Transverse colon (tissue), 4 donors: ENCODE measurements at regions not wholly inside any gene's neighbourhood (a gene's known extent, or its start where the extent isn't known, plus 50 kb on each side); places are given as distances from the start of the nearest gene placed in this dataset.
"Not testable (repeated sequence)": the region's sequence is repeated elsewhere in the genome, so short reads cannot be mapped to it uniquely, and the experiment has no call there.

Source experiments
- DNase-seq: peaks from one replicate; pipeline ENCODE4 v3.0.0-alpha.2; 2019
- H3K27ac ChIP-seq, 4 donors: fragments of 200-600 bp; sonication (generic); 2 replicates each; pipeline ENCODE4 v1.5.1; 2016 to 2018; ENCODE audit warnings: inconsistent platforms in 4 of 4
- H3K27me3 ChIP-seq: fragments of 200-600 bp; sonication (generic); 2 replicates; pipeline ENCODE4 v1.5.1; 2017; ENCODE audit warnings: inconsistent platforms
- H3K36me3 ChIP-seq, 4 donors: fragments of 200-600 bp; sonication (generic); 2 replicates each; pipeline ENCODE4 v1.5.1; 2017 to 2019; ENCODE audit warnings: inconsistent platforms in 4 of 4
- H3K4me1 ChIP-seq, 4 donors: fragments of 200-600 bp; sonication (generic); 2 replicates each; pipeline ENCODE4 v1.5.1; 2017 to 2020; ENCODE audit warnings: inconsistent platforms in 4 of 4
- H3K4me3 ChIP-seq, 4 donors: fragments of 200-600 bp; sonication (generic); 1 replicate in 1 of 4; 2 replicates in 3 of 4; pipeline versions ENCODE4 v1.5.1 to v1.6.1; 2017 to 2019; ENCODE audit warnings: inconsistent platforms in 4 of 4
- H3K9me3 ChIP-seq, 2 donors: fragments of 200-600 bp; sonication (generic); 2 replicates each; pipeline ENCODE4 v1.5.1; 2017 to 2019; ENCODE audit warnings: inconsistent platforms in 2 of 2
- EP300 ChIP-seq: sonication (generic); formaldehyde crosslinking; IDR thresholded peaks from one replicate; pipeline ENCODE4 v1.6.1; 2017; ENCODE audit warnings: antibody characterized with exemption, low read depth
- POLR2A ChIP-seq: fragments of 450-650 bp; IDR thresholded peaks from one replicate; pipeline ENCODE4 v1.6.1; 2016; ENCODE audit warnings: antibody characterized with exemption, mild to moderate bottlenecking, moderate library complexity
- POLR2AphosphoS5 ChIP-seq, 3 donors: sonication (generic); formaldehyde crosslinking; IDR thresholded peaks; one replicate each; pipeline ENCODE4 v1.6.1; 2016; ENCODE audit warnings: antibody characterized with exemption in 3 of 3
- WGBS, 2 donors: methylation state at CpG; one replicate each; pipeline ENCODE4 v1.1.5; 2018; ENCODE audit warnings: low coverage in 1 of 2; 5-methylcytosine and 5-hydroxymethylcytosine counted together
- in situ Hi-C, 4 donors: fragments of 200-750 bp; cut with MboI; loops; one replicate each; pipeline versions ENCODE4 v1.15.0 to v1.15.1; 2017; ENCODE audit warnings: low sequenced_read_pairs in 3 of 4, low pct_ligation_motif_present in 1 of 4, low pct_unique_long_range_greater_than_20kb in 1 of 4
- intact Hi-C: fragments of 100-400 bp; cut with DNase I; formaldehyde crosslinking; loops from one replicate; pipeline ENCODE4 v1.15.1; 2023; ENCODE audit warnings: low total_unique reads
- TF ChIP-seq, protein P1 (sequence below), 5 experiments: fragments of 200-600 bp in 3 of 5; fragments of 450-650 bp in 2 of 5; sonication (generic) in 3 of 5; IDR thresholded peaks; 1 replicate in 2 of 5; 2 replicates in 3 of 5; pipeline ENCODE4 v1.5.1; 2016 to 2017; ENCODE audit warnings: antibody characterized with exemption in 5 of 5, inconsistent platforms in 3 of 5, mild to moderate bottlenecking in 2 of 5, moderate library complexity in 1 of 5

DNA sequence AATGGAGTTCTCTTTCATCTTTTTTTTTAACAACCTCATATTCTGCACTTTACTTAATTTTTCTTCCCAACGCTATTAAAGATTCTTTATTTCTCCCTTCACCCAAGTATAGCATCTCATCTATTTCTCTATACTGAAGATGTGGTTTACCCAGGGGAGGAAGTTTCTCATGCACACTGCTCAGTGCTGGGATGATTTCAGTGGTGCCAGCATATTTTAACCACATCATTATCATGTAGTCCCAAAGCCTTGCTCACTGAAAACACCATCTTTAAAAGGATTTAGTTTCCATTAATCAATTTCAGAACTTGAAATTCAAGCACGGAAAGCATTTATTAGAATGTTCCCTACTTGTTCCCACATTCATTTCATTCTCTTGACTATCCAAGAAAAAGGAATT lies 725.7 kb downstream of the USP25 start:
- intact Hi-C loops (no loop called here), in situ Hi-C loops (no loop called here)
- no peak for DNase-seq
- H3K36me3 ChIP-seq, result no peaks in the 10 kb centered on the region
- peaks cover 0 to 3% (median 0%) of the 10 kb centered on the region in 4 donors for H3K4me1 ChIP-seq
- no peaks in the 10 kb centered on the region for H3K9me3 ChIP-seq
- TF ChIP-seq, protein P1, sequence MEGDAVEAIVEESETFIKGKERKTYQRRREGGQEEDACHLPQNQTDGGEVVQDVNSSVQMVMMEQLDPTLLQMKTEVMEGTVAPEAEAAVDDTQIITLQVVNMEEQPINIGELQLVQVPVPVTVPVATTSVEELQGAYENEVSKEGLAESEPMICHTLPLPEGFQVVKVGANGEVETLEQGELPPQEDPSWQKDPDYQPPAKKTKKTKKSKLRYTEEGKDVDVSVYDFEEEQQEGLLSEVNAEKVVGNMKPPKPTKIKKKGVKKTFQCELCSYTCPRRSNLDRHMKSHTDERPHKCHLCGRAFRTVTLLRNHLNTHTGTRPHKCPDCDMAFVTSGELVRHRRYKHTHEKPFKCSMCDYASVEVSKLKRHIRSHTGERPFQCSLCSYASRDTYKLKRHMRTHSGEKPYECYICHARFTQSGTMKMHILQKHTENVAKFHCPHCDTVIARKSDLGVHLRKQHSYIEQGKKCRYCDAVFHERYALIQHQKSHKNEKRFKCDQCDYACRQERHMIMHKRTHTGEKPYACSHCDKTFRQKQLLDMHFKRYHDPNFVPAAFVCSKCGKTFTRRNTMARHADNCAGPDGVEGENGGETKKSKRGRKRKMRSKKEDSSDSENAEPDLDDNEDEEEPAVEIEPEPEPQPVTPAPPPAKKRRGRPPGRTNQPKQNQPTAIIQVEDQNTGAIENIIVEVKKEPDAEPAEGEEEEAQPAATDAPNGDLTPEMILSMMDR (IDR thresholded peaks at IDR 0.05), result no peak
- TF ChIP-seq POLR2AphosphoS5 (IDR thresholded peaks at IDR 0.05) (no peak), POLR2A (no peak), EP300 (no peak)
- 75 to 78% methylated on average over 2 of the region's 2 CpGs for WGBS, 2 donors
- H3K27me3 ChIP-seq, result no peaks in the 10 kb centered on the region
- H3K27ac ChIP-seq, result no peak overlapping the region
- H3K4me3 ChIP-seq, result no peak overlapping the region

DNA sequence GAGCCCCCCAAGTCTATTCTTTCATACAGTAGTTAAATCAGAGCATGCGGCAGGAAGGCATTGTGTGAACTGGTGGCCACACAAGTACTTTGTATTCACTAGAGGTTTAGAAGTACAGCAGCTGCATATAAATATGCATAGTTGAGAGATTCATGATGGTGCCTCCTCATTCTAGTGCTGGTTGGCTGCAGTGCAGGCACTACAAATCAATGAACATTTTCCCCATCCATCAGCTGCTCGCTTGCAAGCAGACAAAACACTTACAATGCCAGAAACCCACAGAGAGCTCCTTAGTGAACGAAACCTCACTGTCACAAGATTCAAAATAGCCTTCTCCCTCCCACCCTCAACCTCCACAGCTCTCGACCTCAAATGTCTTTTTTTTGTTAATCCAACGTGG lies 726.2 kb downstream of the USP25 start:
- H3K27me3 ChIP-seq, result no peaks in the 10 kb centered on the region
- peaks cover 0 to 3% (median 0%) of the 10 kb centered on the region in 4 donors for H3K4me1 ChIP-seq
- H3K27ac ChIP-seq, result no peak overlapping the region
- H3K36me3 ChIP-seq, result no peaks in the 10 kb centered on the region
- no peak for DNase-seq
- TF ChIP-seq POLR2AphosphoS5 (IDR thresholded peaks at IDR 0.05), result no peak
- TF ChIP-seq EP300, result no peak
- TF ChIP-seq, protein P1 (IDR thresholded peaks at IDR 0.05), result no peak
- TF ChIP-seq POLR2A, result no peak
- in situ Hi-C loops, result no loop called here
- no peaks in the 10 kb centered on the region for H3K9me3 ChIP-seq
- intact Hi-C loops, result no loop called here
- H3K4me3 ChIP-seq, result no peak overlapping the region
- 54 to 63% methylated on average over 3 to 5 of the region's 5 CpGs for WGBS, 2 donors

DNA sequence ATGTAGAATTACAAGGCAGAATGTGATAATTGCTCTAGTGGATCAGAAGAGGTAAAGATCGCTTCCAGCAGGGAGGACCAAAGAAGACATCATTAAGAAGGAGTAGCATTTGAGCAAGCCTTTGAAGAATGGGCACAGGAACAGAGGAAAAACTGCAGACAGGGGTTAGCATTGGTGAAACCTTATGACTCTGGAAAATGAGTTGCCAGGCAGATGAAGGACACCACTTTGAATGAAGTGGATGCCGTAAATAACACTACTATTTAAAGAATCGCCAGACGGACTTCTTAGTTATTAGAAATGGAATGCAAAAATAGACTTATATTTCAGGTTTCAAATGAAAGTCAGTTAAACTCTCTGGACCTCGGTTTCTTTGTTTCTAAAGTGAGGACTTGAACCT lies 727.7 kb downstream of the USP25 start:
- H3K27ac ChIP-seq, result no peak overlapping the region
- TF ChIP-seq POLR2A (no peak), POLR2AphosphoS5 (IDR thresholded peaks at IDR 0.05) (no peak), EP300 (no peak)
- TF ChIP-seq, protein P1 (IDR thresholded peaks at IDR 0.05), result no peak
- intact Hi-C loops (no loop called here), in situ Hi-C loops (no loop called here)
- no peaks in the 10 kb centered on the region for H3K9me3 ChIP-seq
- peaks cover 0 to 3% (median 0%) of the 10 kb centered on the region in 4 donors for H3K4me1 ChIP-seq
- no peak for DNase-seq
- H3K4me3 ChIP-seq, result no peak overlapping the region
- 81 to 86% methylated on average over 5 of the region's 5 CpGs for WGBS, 2 donors
- no peaks in the 10 kb centered on the region for H3K27me3 ChIP-seq
- no peaks in the 10 kb centered on the region for H3K36me3 ChIP-seq

DNA sequence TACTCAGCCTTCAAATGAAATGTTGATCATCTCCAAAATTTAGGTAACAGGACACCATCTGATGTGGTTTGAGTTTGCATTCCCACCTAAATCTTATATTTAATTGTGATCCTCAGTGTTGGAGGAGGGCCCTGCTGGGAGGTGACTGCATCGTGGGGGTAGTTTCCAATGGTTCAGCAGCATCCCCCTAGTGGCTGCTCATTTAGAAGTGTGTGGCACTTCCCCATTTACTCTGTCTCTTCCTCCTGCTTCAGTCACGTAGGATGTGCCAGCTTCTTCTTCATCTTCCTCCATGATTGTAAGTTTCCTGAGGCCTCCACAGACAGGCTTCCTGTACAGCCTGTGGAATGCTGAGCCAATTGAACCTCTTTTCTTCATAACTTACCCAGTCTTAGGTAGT lies 731.2 kb downstream of the USP25 start:
- H3K9me3 ChIP-seq, result no peaks in the 10 kb centered on the region
- no peaks in the 10 kb centered on the region for H3K36me3 ChIP-seq
- H3K4me1 ChIP-seq, result peaks cover 0 to 3% (median 0%) of the 10 kb centered on the region in 4 donors
- no peaks in the 10 kb centered on the region for H3K27me3 ChIP-seq
- DNase-seq, result no peak
- no peak for TF ChIP-seq EP300
- TF ChIP-seq, protein P1 (IDR thresholded peaks at IDR 0.05), result no peak
- no peak for TF ChIP-seq POLR2AphosphoS5 (IDR thresholded peaks at IDR 0.05)
- TF ChIP-seq POLR2A, result no peak
- H3K4me3 ChIP-seq, result no peak overlapping the region
- H3K27ac ChIP-seq, result no peak overlapping the region
- in situ Hi-C loops (no loop called here), intact Hi-C loops (no loop called here)
- WGBS, 2 donors, result 31 to 58% methylated on average over 2 of the region's 2 CpGs

DNA sequence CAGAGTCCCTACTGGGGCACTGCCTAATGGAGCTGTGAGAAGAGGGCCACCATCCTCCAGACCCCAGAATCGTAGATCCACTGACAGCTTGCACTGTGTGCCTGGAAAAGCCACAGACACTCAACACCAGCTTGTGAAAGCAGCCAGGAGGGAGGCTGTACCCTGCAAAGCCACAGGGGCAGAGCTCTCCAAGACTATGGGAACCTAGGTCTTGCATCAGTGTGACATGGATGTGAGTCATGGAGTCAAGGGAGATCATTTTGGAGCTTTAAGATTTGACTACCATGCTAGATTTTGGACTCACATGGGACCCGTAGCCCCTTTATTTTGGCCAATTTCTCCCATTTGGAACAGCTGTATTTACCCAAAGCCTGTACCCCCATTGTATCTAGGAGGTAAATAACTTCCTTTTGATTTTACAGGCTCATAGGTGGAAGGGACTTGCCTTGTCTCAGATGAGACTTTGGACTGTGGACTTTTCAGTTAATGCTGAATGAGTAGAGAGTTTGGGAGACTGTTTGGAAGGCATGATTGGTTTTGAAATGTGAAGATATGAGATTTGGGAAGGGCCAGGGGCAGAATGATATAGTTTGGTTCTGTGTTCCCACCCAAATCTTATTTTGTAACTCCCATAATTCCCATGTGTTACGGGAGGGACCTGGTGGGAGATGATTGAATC lies 734.6 kb downstream of the USP25 start:
- DNase-seq, H3K27ac ChIP-seq, H3K36me3 ChIP-seq, in situ Hi-C loops, H3K9me3 ChIP-seq, H3K4me1 ChIP-seq, H3K4me3 ChIP-seq, H3K27me3 ChIP-seq, intact Hi-C loops: not testable (repeated sequence)
- 47 to 80% methylated on average over 2 to 3 of the region's 3 CpGs for WGBS, 2 donors
